ENCODE measurements at regions not wholly inside any gene's neighbourhood (a gene's known extent, or its start where the extent isn't known, plus 50 kb on each side); places are given as distances from the start of the nearest gene placed in this dataset.
"Not testable (repeated sequence)": the region's sequence is repeated elsewhere in the genome, so short reads cannot be mapped to it uniquely, and the experiment has no call there.

DNA sequence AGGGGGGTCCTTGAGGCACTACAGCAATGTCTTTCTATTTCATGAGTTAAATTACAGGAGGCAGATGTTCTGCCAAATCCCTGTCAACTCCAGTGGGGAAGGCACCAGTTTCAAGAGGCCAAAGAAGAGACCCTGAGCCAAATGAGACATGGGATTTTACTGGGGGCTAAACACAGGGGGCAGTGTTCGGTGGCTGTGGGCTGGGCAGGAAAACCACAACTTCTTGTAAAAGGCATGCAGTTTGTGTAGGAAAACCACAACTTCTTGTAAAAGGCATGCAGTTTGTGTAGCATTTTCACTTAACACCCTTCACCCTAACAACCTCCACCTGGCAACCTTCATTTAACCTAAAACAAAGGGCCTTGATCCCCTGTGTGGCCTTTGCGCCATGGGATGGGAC lies 61.0 kb downstream of the POLR2M start:
- DNase-seq (ENCODE audit: low spot score) = no peak

DNA sequence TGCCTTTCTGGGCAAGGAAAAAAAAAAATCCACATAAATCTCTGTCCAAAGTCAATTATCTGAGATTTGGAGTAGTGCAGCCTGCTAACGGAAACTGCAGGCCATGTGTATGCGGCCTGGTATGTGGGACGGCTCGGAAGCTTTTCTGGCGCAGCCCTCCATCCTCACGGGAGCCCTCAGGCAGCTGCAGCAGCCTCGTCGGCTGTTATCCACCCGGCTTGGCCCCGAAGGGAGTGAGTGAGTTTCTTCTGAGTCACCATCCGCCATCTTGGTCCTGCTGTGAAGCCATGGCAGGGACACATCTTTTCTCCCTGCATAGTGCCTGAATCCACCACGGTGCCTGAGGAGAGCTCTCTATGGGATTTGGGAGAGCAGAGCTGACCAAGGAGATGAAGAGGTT lies 62.8 kb downstream of the POLR2M start:
- no peak for DNase-seq (ENCODE audit: low spot score)

- no peak for DNase-seq (ENCODE audit: low spot score)
These were observed 64.0 kb downstream of the POLR2M start for GRCh38 chr15:57770495-57770894.

DNA sequence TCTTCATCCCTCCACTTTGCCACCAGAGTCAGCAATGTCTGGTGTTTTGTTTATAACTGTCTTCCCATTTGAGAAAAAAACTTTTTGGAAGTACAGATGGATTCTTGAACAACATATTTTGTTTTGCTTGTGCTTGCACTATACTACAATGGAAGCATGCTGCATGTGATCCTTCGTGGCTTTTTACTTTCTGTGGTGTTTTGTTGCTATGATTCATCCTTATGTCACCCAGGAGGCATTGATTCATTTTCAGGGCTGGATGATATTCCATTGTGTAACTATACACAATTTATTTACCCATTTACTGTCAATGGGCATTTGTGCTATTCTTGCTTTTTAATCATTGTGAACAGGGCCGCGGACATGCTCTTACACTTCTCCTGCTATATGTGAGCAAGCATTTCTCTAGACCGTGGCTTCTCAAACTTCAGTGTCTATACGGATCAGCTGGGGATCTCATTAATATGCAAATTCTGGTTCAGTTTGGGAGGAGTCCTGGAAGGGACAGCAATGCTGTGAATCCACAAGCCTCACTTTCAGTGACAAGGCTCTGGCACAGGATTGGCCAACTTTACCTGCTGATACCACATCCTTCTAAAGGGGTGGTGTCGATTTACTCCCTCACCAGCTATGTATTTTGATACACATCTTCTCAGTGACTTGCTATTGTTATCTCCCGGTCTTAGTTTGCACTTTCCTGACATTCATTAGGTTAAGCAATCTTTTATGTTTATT lies 65.9 kb downstream of the POLR2M start:
- DNase-seq (ENCODE audit: low spot score) = no peak

DNA sequence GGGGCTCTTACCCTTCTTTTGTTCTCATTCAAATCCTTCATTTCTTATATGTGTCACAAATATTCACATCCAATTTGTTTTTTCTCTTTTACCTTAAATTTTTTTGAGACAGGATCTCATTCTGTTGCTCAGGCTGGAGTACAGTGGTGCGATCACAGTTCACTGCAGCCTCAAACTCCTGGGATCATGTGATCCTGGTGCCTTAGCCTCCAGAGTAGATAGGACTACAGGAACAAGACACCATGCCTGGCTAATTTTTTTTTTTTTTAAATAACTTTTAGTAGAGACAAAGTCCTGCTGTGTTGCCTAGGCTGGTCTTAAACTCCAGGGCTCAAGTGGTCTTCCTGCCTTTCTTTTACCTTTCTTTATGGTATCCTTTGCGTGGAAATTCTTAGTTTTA lies 66.5 kb downstream of the POLR2M start:
- no peak for DNase-seq (ENCODE audit: low spot score)

- DNase-seq (ENCODE audit: low spot score) = no peak
These were observed 70.5 kb downstream of the POLR2M start for GRCh38 chr15:57777003-57777402.

DNA sequence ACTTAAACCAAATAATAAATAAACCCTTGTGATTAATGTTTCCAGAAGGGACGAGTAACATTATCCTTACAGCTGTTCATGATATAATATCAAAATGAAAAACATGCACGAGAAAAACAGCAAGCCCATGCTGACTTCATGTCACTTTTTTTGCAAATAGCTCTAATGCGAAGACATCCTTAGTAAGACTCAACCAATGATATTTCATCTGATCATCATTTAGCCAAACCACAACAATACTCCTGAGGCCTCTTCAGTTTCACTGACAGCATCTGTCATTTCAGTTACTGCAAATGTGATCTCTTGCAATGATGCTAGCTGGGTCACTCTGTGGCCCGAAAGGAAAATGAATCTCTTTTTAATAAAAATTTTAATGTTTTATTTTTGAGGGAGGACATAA lies 74.0 kb downstream of the POLR2M start:
- DNase-seq (ENCODE audit: low spot score) = no peak

- DNase-seq (ENCODE audit: low spot score) = no peak
These were observed 76.2 kb downstream of the POLR2M start for GRCh38 chr15:57782731-57783130.

GRCh38 chr15:57784081-57784511 lies 77.6 kb downstream of the POLR2M start:
- peak; percentile 16 for DNase-seq (ENCODE audit: low spot score)

DNA sequence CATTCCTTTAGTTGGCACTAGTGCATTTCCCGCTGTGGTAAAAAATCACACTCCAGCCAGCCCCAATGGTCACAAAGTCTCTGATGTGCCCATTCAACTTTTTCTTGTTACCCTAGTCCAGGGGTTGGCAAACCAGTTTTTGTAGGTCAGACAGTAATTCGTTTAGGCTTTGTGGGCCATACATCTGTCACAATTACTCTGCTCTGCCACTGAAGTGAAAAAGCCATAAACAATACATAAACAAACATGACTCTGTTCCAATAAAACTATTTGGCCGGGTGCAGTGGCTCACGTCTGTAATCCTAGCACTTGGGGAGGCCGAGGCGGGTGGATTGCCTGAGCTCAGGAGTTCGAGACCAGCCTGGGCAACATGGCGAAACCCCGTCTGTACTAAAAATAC lies 78.5 kb downstream of the POLR2M start:
- no peak for DNase-seq (ENCODE audit: low spot score)

DNA sequence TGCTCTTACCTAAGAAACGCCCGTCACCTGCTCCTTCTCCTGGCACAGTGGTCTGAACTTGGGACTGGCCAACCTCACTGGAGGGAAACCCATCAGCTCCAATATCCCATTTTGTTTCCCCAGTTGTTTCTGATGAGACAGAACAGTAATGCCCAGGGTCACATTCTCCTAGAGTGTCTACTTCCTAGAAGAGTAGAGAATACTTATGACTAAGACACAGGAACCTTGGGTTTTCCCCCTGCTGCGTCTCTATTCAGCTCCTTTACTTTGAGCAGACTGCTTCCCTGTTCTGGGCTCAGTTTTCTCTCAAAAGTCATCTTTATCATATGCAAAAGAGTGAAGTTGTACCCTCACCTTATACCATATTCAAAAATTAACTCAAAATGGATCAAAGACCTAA lies 79.4 kb downstream of the POLR2M start:
- DNase-seq (ENCODE audit: low spot score) = no peak

DNA sequence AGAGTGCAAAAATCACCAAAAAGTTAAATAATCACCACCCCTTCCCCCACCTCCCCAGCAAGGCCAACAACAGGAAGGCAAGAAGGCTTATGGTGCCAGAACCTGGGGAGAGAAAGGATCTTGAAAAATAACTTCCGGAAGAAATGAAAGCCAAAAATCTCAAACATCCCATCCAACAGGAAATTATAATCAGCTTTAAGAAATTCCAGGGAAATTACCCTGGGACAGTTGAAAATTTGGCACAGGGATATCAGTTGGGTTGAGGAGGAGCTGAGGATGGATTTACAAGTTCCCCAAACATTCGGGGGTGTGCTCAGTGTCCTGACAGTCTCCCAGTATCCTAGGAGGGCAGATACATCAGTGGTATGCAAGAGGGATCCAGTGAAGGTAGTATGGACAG lies 82.7 kb downstream of the POLR2M start:
- DNase-seq (ENCODE audit: low spot score) = no peak

DNA sequence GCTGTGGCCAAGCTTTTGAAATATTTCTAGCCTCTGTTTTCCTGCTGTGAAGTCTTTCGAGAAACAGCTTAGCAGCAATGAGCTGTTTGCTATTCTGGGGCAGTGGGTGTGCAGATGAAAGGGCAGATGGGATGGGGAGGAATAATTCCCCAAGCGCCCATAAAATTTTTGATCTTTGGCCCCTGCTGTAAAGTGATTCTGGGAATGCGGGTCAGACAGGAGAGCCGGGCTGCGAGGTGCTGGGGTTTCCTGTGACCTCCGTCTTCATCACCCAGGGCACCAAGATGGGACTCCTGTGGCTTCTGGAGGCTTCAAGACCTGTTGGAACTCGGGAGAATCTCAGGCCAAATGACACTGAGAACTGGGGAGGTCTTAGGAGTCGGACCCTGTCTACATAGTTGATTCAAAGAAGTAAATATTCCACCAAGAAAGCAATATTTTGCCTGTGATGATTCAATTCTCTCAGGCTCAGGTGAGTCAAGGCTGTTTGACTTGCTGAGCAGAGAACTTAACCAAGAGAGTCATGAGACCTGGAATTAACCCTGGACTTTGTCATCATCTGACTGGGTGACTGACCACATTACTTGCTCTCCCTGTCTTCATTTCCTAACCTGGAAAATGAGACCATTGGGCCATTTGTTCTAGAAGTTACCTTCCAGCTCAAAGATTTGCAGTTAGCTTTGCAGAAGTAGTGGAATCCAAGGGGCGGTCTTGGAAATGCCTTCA lies 86.4 kb downstream of the POLR2M start:
- no peak for DNase-seq (ENCODE audit: low spot score)

- DNase-seq (ENCODE audit: low spot score) = no peak
These were observed 88.7 kb downstream of the POLR2M start for GRCh38 chr15:57795261-57795660.

GRCh38 chr15:57796146-57796545 lies 89.6 kb downstream of the POLR2M start:
- DNase-seq (ENCODE audit: low spot score) = no peak

DNA sequence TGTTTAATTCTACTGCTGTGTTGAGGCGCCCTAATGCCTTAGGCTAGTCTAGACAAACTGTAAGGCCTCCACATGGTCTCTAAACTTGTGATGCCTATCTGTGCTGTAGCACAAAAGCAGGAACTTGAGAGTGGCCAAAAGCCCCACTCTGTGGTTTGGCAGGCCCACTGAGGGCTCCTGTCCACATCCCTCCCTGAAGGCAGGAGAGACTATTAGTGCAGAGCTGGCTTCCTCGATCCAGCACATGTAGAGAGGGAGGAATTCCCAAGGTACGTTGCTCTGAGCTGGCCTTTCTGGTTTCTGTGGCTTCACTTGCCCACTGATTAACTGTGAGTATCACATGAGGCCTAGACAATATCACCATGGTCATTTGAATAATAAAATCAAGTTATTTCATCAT lies 90.6 kb downstream of the POLR2M start:
- DNase-seq (ENCODE audit: low spot score) = no peak

DNA sequence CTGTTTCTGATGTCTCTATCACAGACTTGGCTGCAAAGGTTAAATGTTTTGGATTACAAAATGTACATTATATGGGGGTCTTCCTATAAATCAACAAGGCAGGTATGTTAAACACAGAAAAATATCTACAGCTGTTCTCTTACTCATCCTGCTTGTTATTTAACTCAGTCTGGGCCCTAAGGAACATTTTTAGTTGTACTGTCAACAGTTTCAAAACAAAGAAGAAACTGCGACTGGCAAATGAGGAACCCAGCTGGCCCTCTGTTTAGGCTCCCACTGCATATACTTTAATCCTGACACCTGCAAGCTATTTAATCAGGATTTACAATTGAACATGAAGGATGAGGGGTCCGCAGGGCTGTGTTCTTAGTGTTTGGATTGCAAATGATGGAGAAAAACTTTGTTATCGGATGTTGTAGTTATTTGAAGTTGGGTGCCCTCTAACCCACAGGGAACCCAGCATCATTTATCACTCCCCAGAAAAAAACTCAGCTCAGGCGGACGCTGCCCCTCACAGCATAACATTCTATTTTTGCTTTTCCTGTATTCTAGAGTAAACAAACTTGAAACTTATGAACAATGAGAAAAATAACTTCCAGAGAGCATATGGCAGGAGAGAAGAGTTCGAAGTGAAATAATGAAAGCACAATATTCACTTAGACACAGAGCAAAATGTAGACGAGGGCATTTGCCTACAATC lies 91.2 kb downstream of the POLR2M start:
- no peak for DNase-seq (ENCODE audit: low spot score)

DNA sequence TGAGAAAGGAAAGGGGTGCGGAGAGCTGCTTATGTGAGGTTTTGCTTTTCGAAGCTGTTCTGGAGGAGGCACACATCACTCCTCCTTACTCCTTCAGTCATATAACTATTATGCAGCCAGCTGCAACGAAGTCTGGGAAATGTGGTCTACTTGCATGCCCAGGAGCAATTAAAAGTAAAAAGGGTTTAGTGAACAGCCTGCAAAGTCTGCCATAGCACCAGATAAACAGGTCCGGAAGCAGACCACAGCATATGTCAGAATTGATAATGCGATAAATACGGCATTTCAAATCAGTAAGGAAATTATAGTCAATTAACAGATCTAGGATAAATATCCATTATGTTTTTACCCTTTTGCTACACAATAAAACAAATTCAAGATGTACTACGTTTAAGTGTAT lies 99.5 kb downstream of the POLR2M start:
- DNase-seq (ENCODE audit: low spot score) = no peak

- not testable (repeated sequence) for DNase-seq (ENCODE audit: low spot score)
These were observed 102.8 kb downstream of the POLR2M start for GRCh38 chr15:57809285-57809684.

GRCh38 chr15:57816599-57816998 lies 110.1 kb downstream of the POLR2M start:
- DNase-seq (ENCODE audit: low spot score) = no peak

- no peak for DNase-seq (ENCODE audit: low spot score)
These were observed 113.1 kb downstream of the POLR2M start for GRCh38 chr15:57819646-57820045.

DNA sequence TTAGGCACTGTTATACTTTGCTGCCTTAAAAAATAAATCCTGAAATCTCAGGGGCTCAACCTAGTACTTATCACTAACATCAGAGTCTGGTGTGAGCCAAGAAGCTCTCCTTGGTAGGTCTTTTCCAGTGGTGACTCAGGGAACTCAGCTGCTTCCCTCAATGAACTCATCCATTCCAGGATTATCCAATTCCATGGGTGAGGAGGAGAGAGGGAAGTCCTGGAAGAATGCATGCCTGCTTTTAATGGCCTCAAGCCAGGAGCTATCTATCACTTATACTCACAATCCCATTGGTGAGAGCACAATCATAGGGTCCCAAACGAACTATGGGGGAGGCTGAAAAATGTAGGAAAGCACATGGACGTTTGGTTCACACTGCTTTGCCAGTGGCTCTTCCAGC lies 113.6 kb downstream of the POLR2M start:
- no peak for DNase-seq (ENCODE audit: low spot score)

GRCh38 chr15:57821826-57822225 lies 115.3 kb downstream of the POLR2M start:
- peak; percentile 92 for DNase-seq (ENCODE audit: low spot score)
